Ishikawa (cell line): ENCODE measurements at regions not wholly inside any gene's neighbourhood (a gene's known extent, or its start where the extent isn't known, plus 50 kb on each side); places are given as distances from the start of the nearest gene placed in this dataset.

Experiments
- EGR1 ChIP-seq: IDR thresholded peaks from 2 replicates; pipeline ENCODE4 v1.6.1; 2012
- FOXM1 ChIP-seq: IDR thresholded peaks from 2 replicates; pipeline ENCODE4 v1.6.1; 2012; ENCODE audit warnings: low read depth, borderline replicate concordance
- RAD21 ChIP-seq: IDR thresholded peaks from 2 replicates; pipeline ENCODE4 v1.6.1; 2012; ENCODE audit warnings: low read depth
- YY1 ChIP-seq: IDR thresholded peaks from 2 replicates; pipeline ENCODE4 v1.6.1; 2012; ENCODE audit warnings: low read depth
- TF ChIP-seq, protein P1 (sequence below): IDR thresholded peaks from 2 replicates; pipeline ENCODE4 v1.6.1; 2012

DNA sequence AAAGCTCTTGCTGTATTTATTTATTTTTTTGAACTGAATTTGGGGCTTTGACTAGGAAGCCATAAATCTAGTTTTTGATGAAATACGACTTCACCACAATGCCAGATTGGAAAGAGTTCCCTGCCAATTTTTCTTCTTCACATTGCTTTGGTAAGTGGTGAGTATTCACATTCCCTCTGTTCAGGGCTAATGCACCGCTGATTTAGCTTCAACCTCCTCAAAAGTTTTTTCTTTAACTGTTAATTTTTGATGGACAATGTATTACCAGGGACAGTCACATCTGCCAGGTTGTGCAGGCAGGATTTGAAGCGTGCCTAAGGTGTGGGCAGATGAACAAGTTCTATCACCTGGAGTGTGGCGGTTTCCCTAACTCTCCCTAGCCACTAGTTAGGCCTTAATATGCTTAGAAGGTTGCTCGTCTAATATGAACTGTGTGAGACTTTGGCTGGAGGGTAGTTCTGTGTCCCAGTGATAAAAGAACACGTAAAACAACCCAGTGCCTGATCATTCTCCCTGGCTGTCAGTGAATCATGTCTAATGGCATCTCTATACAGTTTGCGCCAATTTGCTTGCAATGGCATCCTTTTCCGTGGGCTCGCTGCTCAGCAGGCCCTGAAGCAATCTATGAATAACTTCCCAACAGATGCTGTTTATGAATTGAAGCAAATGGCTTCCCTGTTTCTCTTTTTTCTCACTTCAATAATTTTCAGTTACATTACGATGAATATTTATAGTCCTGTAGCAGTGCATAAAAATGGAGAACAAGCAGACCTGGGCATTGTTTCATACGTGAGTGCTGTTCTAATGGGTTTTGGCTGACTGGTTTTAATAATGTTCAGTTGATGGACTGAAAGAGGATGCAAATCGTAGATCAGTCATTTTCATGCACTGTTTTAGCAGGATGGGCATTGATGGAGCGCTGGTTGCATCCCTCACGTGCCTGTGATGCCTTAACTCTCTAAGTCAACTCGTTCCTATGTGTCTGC, 243.2 kb upstream of the SUCLG2 start:
- TF ChIP-seq YY1: no peak
- TF ChIP-seq EGR1: no peak
- no peak for TF ChIP-seq RAD21
- no peak for TF ChIP-seq FOXM1
- TF ChIP-seq, protein P1, sequence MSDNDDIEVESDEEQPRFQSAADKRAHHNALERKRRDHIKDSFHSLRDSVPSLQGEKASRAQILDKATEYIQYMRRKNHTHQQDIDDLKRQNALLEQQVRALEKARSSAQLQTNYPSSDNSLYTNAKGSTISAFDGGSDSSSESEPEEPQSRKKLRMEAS: no peak
